GM23248 (cell line): ENCODE measurements at regions not wholly inside any gene's neighbourhood (a gene's known extent, or its start where the extent isn't known, plus 50 kb on each side); places are given as distances from the start of the nearest gene placed in this dataset.

Experiments used
- EZH2 ChIP-seq: fragments of 200-600 bp; sonication (generic); IDR thresholded peaks from 2 replicates; pipeline ENCODE4 v1.6.1; 2018; ENCODE audit warnings: antibody characterized with exemption, mild to moderate bottlenecking; ENCODE audit not compliant: insufficient read depth, poor library complexity, severe bottlenecking
- EZH2phosphoT487 ChIP-seq: fragments of 200-600 bp; sonication (generic); IDR thresholded peaks from 2 replicates; pipeline ENCODE4 v1.6.1; 2018; ENCODE audit warnings: antibody characterized with exemption, moderate library complexity, mild to moderate bottlenecking, low read depth; ENCODE audit not compliant: insufficient read depth

DNA sequence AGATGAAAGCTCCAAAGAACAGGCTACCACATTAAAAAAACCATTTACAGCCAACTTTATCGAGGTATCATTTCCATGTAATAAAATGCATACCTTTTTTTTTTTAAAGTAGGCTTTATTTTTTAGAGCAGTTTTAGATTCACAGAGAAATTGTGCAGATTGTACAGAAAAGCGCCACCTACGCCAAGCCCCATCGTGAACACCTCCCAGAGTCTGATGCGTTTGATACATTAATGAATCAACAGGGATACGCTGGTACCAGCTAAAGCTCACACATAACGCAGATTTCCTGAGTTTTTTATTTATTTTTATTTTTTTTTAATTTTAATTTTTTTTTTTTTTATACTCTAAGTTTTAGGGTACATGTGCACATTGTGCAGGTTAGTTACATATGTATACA, 129.9 kb downstream of the KIF26A start:
- no peak for TF ChIP-seq EZH2
- TF ChIP-seq EZH2phosphoT487 = no peak
